BLaER1 (cell line): ENCODE measurements at regions not wholly inside any gene's neighbourhood (a gene's known extent, or its start where the extent isn't known, plus 50 kb on each side); places are given as distances from the start of the nearest gene placed in this dataset.

Experiments used
- H3K27ac ChIP-seq: shearing (Covaris generic); formaldehyde crosslinking; 2 replicates; pipeline ENCODE4 v1.8.1; 2022
- H3K27me3 ChIP-seq: shearing (Covaris generic); formaldehyde crosslinking; 2 replicates; pipeline ENCODE4 v1.8.1; 2022
- H3K36me3 ChIP-seq: shearing (Covaris generic); formaldehyde crosslinking; 2 replicates; pipeline ENCODE4 v1.8.1; 2022
- H3K4me1 ChIP-seq: shearing (Covaris generic); formaldehyde crosslinking; 2 replicates; pipeline ENCODE4 v1.8.1; 2022
- H3K4me2 ChIP-seq: shearing (Covaris generic); formaldehyde crosslinking; 2 replicates; pipeline ENCODE4 v1.8.1; 2022
- H3K4me3 ChIP-seq: shearing (Covaris generic); formaldehyde crosslinking; 2 replicates; pipeline ENCODE4 v1.8.1; 2022
- H3K9ac ChIP-seq: shearing (Covaris generic); formaldehyde crosslinking; 2 replicates; pipeline ENCODE4 v1.8.1; 2022
- H3K9me3 ChIP-seq: shearing (Covaris generic); formaldehyde crosslinking; 2 replicates; pipeline ENCODE4 v1.8.1; 2022
- H4K20me1 ChIP-seq: shearing (Covaris generic); formaldehyde crosslinking; 2 replicates; pipeline ENCODE4 v1.8.1; 2022
- Cebpa-rat ChIP-seq: shearing (Covaris generic); IDR thresholded peaks from 2 replicates; pipeline ENCODE4 v1.8.1; 2022

DNA sequence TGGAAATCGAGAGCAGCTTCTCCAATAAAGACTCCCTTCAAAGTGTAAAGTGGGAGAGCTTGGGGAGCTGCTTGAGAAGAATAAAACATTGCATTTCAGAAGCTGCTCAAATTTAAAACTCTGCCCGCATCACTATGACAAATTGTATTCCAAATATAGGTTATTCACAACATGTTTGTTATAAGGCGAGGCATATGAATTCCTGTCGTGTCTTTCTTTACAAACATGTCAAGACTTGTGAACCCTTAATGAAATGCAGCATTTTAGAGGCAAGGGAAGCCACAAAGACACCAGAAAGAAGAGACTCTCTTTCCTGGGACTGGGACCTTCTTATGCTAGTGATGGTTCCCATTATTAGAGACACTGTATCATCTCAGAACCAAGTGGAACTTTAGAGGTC is 311.2 kb downstream of the DHX15 start:
- Histone ChIP-seq H3K4me1 (no peaks in the 10 kb centered on the region), H3K36me3 (no peaks in the 10 kb centered on the region), H3K9ac (no peak overlapping the region), H4K20me1 (no peaks in the 10 kb centered on the region), H3K4me3 (no peak overlapping the region), H3K27ac (no peak overlapping the region), H3K4me2 (no peak overlapping the region), H3K9me3 (no peaks in the 10 kb centered on the region), H3K27me3 (no peaks in the 10 kb centered on the region)
- no peak for TF ChIP-seq Cebpa-rat

DNA sequence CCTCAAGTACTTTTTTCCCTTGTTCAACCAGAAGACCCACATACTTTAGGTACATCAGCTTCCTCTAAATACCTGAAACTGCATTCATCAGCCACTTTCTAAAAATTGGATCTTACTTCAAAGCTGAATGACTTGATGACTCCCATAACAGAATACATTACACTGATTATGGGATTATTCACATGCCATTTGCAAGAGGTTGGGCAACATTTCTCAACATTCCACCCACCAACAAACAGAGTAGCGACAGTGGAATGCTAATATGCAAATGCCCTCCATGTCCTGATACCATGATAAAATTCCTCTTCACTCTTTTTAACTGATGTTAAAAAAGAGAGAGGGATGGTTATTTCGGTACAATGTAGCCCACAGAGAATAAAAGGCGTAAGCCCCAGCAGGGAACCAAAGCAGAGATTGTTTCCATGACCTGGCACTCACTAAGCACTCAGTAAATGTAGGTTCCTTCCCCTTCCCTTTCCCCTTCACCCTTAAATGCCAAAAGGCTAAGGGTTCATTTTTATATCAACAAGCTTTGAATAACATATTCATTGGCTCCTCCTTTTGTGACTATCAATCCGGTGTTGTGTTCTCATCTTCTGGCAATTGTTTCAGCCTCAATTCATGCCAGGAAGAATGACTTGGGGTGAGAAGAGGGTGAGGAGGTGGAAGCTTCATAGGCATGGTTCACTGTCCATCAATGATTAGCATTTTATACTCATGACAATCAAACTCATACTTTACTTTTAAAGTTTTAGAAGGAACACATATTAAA is 317.2 kb downstream of the DHX15 start:
- H3K4me1 ChIP-seq: no peaks in the 10 kb centered on the region
- H3K36me3 ChIP-seq: no peaks in the 10 kb centered on the region
- TF ChIP-seq Cebpa-rat: no peak

DNA sequence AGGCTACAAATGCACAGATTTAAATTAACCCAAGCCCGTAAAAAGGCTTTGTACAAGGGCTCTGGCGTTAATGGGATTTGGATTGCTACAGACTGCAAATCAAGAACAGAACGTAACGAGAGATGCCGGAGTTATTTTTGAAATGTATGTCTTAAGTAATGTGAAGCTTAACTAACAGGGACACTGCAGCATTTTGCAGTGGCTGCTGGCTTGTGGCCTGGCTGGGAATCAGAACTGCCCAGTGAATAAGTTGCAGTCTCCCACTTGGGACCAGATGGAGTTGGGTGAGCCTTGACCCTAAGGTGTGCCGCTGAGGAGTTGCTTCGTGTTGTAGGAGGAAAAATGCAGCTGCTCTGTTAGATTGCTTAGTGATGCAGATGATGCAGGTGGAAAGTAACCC is 318.4 kb downstream of the DHX15 start:
- Histone ChIP-seq H3K27me3 (no peaks in the 10 kb centered on the region), H3K9me3 (no peaks in the 10 kb centered on the region), H3K27ac (no peak overlapping the region), H3K4me2 (no peak overlapping the region), H3K4me3 (no peak overlapping the region), H4K20me1 (no peaks in the 10 kb centered on the region), H3K4me1 (no peaks in the 10 kb centered on the region), H3K9ac (no peak overlapping the region), H3K36me3 (no peaks in the 10 kb centered on the region)
- no peak for TF ChIP-seq Cebpa-rat

More for the DNA sequence above, 317.2 kb downstream of the DHX15 start:
- H3K9me3 ChIP-seq: no peaks in the 10 kb centered on the region
- H4K20me1 ChIP-seq: no peaks in the 10 kb centered on the region
- no peak overlapping the region for H3K4me2 ChIP-seq
- no peak overlapping the region for H3K4me3 ChIP-seq
- H3K27ac ChIP-seq: no peak overlapping the region
- no peaks in the 10 kb centered on the region for H3K27me3 ChIP-seq
- no peak overlapping the region for H3K9ac ChIP-seq

DNA sequence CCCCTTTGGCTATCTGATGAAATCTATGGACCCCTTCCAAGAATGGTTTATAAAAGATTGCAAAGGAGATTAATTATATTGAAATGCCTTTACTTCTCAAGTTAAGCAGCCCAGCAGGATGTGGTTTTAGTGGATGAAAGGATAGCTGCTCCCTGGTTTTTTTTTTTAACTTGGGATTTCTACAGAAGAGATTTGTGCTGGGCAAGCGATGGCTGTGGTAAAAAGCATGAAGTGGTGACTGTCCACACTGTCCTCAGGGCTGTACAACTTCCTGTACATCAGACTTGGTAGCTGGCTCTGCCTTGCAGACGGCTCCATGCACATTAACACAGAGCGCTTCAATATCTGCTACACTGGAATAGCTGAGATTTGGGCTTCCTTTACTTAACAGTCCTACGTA is 321.7 kb downstream of the DHX15 start:
- no peak overlapping the region for H3K27ac ChIP-seq
- no peaks in the 10 kb centered on the region for H4K20me1 ChIP-seq
- no peak overlapping the region for H3K9ac ChIP-seq
- no peaks in the 10 kb centered on the region for H3K27me3 ChIP-seq
- H3K9me3 ChIP-seq: no peaks in the 10 kb centered on the region
- no peaks in the 10 kb centered on the region for H3K36me3 ChIP-seq
- H3K4me1 ChIP-seq: no peaks in the 10 kb centered on the region
- TF ChIP-seq Cebpa-rat: no peak
- no peak overlapping the region for H3K4me3 ChIP-seq
- H3K4me2 ChIP-seq: no peak overlapping the region

DNA sequence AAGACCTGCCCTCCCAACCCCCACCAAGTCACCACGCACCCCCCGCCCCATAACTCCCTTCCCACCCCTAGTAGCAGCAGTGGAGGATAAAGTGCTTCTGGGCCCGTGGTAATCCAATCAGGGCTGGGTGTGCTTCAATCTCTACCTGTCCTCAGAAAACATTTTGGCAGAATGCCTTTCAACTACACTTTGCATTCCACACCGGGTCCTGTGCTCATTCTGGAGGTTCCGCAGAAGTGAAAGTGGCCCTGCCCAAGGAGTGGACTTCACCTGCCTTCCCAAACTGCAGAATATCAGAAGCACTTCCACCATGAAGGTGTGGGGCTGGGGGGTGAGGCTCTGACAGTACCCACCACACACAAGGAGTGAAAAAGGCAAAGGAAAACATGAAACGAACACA is 322.3 kb downstream of the DHX15 start:
- Histone ChIP-seq H4K20me1 (no peaks in the 10 kb centered on the region), H3K27me3 (no peaks in the 10 kb centered on the region), H3K4me1 (no peaks in the 10 kb centered on the region), H3K27ac (no peak overlapping the region), H3K36me3 (no peaks in the 10 kb centered on the region), H3K4me2 (no peak overlapping the region), H3K4me3 (no peak overlapping the region), H3K9me3 (no peaks in the 10 kb centered on the region), H3K9ac (no peak overlapping the region)
- TF ChIP-seq Cebpa-rat: no peak

DNA sequence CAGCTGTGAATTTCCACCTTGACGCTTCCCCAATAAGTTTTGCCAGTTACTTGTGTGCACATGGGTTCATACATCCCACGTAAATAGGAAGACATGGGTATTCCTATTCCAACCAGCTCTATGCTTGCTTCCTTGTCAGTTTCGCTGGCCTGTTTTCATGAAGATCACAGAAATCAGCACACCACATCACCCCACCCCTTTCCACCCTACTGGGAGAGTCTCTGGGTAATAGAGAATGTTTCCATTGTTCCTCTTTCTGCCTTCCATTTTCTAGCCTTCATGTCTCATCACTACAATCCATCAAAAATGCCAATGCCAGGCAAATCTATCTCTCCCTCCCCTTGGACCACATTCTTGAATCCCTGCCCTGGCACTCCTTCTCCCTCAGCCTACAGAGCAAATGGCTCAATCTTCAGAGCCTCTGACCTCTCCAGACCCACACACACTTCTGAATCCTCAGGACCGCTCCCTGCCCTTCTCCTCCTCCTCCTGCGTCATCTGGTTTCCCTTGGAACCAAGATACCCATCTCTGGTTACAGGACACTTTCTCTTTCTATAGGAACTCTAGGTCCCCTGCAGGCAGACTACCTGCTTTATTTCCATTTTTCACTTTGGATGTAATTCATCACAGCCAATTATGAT is 323.3 kb downstream of the DHX15 start:
- Histone ChIP-seq H3K4me3 (no peak overlapping the region), H3K36me3 (no peaks in the 10 kb centered on the region), H3K4me2 (no peak overlapping the region), H3K27ac (no peak overlapping the region), H3K27me3 (no peaks in the 10 kb centered on the region), H3K9ac (no peak overlapping the region), H3K4me1 (no peaks in the 10 kb centered on the region), H4K20me1 (no peaks in the 10 kb centered on the region), H3K9me3 (no peaks in the 10 kb centered on the region)
- TF ChIP-seq Cebpa-rat: no peak

DNA sequence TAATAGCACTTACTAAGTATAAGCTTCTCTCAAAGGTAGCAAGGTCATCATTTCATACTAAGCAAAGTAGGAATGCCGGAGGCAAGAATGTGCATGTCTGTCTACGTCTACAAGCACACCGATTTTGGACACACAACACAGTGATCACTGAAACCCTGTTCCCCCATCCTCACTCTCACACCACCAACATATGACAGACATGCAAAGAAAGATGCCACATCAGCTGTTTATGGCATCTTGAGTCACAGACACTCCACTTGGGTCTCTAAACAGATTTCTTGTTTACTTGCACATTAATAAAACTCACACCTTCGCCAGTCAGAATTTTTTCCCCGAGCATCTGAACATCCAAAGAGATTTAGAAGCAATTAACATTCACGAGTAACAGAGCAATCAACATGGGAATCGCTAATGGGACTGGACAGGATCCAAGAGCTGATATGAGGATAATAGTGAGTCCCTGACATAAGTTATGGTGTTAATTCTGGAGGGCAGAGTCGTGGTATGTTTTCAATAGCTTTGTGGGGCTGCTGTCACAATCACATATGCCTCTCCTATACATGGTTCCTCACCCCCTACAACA is 324.1 kb downstream of the DHX15 start:
- Histone ChIP-seq H3K4me3 (no peak overlapping the region), H3K9ac (no peak overlapping the region), H3K36me3 (no peaks in the 10 kb centered on the region), H3K27ac (no peak overlapping the region), H4K20me1 (no peaks in the 10 kb centered on the region), H3K9me3 (no peaks in the 10 kb centered on the region), H3K4me2 (no peak overlapping the region), H3K27me3 (no peaks in the 10 kb centered on the region), H3K4me1 (no peaks in the 10 kb centered on the region)
- TF ChIP-seq Cebpa-rat: no peak

DNA sequence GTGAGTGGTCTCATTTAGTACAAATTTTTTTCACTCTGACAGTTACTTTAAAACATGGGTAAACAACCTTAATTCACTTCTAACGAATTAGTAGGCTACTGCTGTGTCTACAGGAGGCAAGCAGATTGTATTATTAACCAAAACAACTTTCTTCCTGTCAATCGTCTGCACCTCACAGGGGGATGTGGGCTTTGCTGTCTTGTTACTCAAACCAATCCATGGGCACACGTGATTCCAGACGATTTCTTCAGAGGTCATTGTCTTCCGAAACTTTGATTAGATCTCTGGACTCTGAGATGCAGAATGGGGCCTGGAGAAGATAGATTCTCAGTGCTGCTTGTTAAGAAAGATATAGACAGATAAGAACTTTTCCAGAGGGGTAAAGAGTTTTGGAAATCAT is 327.8 kb downstream of the DHX15 start:
- Histone ChIP-seq H3K36me3 (no peaks in the 10 kb centered on the region), H3K9me3 (no peaks in the 10 kb centered on the region), H3K9ac (no peak overlapping the region), H3K27me3 (no peaks in the 10 kb centered on the region), H3K4me3 (no peak overlapping the region), H4K20me1 (no peaks in the 10 kb centered on the region), H3K4me2 (no peak overlapping the region), H3K4me1 (no peaks in the 10 kb centered on the region), H3K27ac (no peak overlapping the region)
- TF ChIP-seq Cebpa-rat: no peak

DNA sequence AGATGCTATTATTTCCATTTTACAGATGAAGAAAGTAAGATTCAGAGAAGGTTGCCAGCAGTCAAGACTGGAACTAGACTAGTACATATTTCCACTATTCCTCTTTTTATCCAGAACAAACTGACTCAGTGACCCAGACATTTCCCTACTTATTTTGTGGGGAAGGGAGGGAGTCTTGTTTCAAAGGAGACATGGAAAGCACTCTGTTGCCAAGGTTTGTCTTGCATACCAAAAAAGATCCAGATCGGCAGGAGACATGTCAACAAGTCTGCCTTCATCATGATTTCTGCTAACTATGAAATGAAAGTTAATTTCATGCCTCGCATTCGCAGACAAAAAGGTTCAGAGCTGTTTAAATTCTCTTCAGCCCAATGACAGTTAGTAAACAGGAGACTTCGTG is 328.3 kb downstream of the DHX15 start:
- no peak for TF ChIP-seq Cebpa-rat

DNA sequence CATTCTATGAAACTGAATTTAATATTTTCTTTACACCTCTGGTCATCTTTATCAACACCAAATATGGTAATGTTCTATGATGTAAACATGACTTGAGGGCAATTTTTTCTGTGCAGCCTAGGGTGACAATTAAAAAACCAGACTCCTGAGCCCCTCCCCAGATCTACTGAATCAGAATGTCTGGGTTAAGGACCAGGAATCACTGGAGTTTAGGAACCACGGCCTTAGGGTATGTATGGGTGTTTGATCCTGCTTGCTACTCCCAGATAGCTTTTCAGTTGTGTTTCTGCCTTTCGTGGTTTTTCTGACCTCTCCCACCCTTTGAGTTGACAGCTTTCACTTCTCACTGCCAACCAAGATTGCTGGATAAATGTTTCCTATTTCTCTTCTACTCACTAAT is 332.2 kb downstream of the DHX15 start:
- Histone ChIP-seq H3K27me3 (no peaks in the 10 kb centered on the region), H3K4me2 (no peak overlapping the region), H3K36me3 (no peaks in the 10 kb centered on the region), H4K20me1 (no peaks in the 10 kb centered on the region), H3K9ac (no peak overlapping the region), H3K27ac (no peak overlapping the region), H3K4me3 (no peak overlapping the region), H3K4me1 (no peaks in the 10 kb centered on the region), H3K9me3 (no peaks in the 10 kb centered on the region)
- TF ChIP-seq Cebpa-rat: no peak

More for the DNA sequence above, 328.3 kb downstream of the DHX15 start:
- Histone ChIP-seq H3K27me3 (no peaks in the 10 kb centered on the region), H3K4me2 (no peak overlapping the region), H3K4me1 (no peaks in the 10 kb centered on the region), H4K20me1 (no peaks in the 10 kb centered on the region), H3K9ac (no peak overlapping the region), H3K9me3 (no peaks in the 10 kb centered on the region), H3K36me3 (no peaks in the 10 kb centered on the region), H3K4me3 (no peak overlapping the region), H3K27ac (no peak overlapping the region)
